ENCODE measurements at regions not wholly inside any gene's neighbourhood (a gene's known extent, or its start where the extent isn't known, plus 50 kb on each side); places are given as distances from the start of the nearest gene placed in this dataset.

DNA sequence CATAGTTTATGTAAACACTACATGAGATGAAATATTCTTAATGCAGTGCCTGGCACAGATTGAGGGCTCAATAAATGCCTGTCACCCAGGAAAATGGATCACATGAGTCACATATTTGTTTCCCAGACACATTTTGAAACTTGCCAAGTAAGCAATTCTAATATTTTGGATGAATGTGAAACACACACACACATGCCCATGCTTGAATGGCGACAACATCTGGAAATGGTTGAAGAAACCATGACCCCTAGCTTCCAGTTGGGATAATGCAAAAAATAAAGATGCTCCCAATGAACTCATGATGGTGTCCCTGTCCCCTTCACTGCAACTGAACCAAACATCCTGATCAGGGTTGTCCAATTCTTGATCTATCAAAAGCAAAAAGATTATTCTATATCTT lies 797.3 kb downstream of the XPNPEP1 start:
- TF ChIP-seq, protein P1, sequence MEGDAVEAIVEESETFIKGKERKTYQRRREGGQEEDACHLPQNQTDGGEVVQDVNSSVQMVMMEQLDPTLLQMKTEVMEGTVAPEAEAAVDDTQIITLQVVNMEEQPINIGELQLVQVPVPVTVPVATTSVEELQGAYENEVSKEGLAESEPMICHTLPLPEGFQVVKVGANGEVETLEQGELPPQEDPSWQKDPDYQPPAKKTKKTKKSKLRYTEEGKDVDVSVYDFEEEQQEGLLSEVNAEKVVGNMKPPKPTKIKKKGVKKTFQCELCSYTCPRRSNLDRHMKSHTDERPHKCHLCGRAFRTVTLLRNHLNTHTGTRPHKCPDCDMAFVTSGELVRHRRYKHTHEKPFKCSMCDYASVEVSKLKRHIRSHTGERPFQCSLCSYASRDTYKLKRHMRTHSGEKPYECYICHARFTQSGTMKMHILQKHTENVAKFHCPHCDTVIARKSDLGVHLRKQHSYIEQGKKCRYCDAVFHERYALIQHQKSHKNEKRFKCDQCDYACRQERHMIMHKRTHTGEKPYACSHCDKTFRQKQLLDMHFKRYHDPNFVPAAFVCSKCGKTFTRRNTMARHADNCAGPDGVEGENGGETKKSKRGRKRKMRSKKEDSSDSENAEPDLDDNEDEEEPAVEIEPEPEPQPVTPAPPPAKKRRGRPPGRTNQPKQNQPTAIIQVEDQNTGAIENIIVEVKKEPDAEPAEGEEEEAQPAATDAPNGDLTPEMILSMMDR (conservative IDR thresholded peaks at IDR 0.05; ENCODE audit: low read depth, low read length), result no peak
- TF ChIP-seq RAD21 (IDR thresholded peaks at IDR 0.05; ENCODE audit: low read length) (no peak), POLR2A (IDR thresholded peaks at IDR 0.05; ENCODE audit: low read depth, low read length) (no peak)

Data from IMR-90 (cell line).